BLaER1 (cell line): ENCODE measurements at regions not wholly inside any gene's neighbourhood (a gene's known extent, or its start where the extent isn't known, plus 50 kb on each side); places are given as distances from the start of the nearest gene placed in this dataset.

Experiments
- H3K27ac ChIP-seq: shearing (Covaris generic); formaldehyde crosslinking; 2 replicates; pipeline ENCODE4 v1.8.1; 2022
- H3K27me3 ChIP-seq: shearing (Covaris generic); formaldehyde crosslinking; 2 replicates; pipeline ENCODE4 v1.8.1; 2022
- H3K36me3 ChIP-seq: shearing (Covaris generic); formaldehyde crosslinking; 2 replicates; pipeline ENCODE4 v1.8.1; 2022
- H3K4me1 ChIP-seq: shearing (Covaris generic); formaldehyde crosslinking; 2 replicates; pipeline ENCODE4 v1.8.1; 2022
- H3K4me2 ChIP-seq: shearing (Covaris generic); formaldehyde crosslinking; 2 replicates; pipeline ENCODE4 v1.8.1; 2022
- H3K4me3 ChIP-seq: shearing (Covaris generic); formaldehyde crosslinking; 2 replicates; pipeline ENCODE4 v1.8.1; 2022
- H3K9ac ChIP-seq: shearing (Covaris generic); formaldehyde crosslinking; 2 replicates; pipeline ENCODE4 v1.8.1; 2022
- H3K9me3 ChIP-seq: shearing (Covaris generic); formaldehyde crosslinking; 2 replicates; pipeline ENCODE4 v1.8.1; 2022
- H4K20me1 ChIP-seq: shearing (Covaris generic); formaldehyde crosslinking; 2 replicates; pipeline ENCODE4 v1.8.1; 2022
- Cebpa-rat ChIP-seq: shearing (Covaris generic); IDR thresholded peaks from 2 replicates; pipeline ENCODE4 v1.8.1; 2022

GRCh38 chr3:190252080-190252479 is 70.2 kb downstream of the CLDN1 start:
- Histone ChIP-seq H3K4me1 (no peaks in the 10 kb centered on the region), H4K20me1 (no peaks in the 10 kb centered on the region), H3K9ac (no peak overlapping the region), H3K4me3 (no peak overlapping the region), H3K27me3 (no peaks in the 10 kb centered on the region), H3K4me2 (no peak overlapping the region), H3K36me3 (no peaks in the 10 kb centered on the region), H3K9me3 (peaks cover under 1% of the 10 kb centered on the region; the same call in 1 of the 2 replicates), H3K27ac (no peak overlapping the region)
- no peak for TF ChIP-seq Cebpa-rat

- peaks cover 27% of the 10 kb centered on the region for H3K9me3 ChIP-seq
- no peaks in the 10 kb centered on the region for H3K36me3 ChIP-seq
- H3K27ac ChIP-seq, result no peak overlapping the region
- H3K27me3 ChIP-seq, result no peaks in the 10 kb centered on the region
- no peaks in the 10 kb centered on the region for H4K20me1 ChIP-seq
- no peak for TF ChIP-seq Cebpa-rat
- no peak overlapping the region for H3K9ac ChIP-seq
- no peaks in the 10 kb centered on the region for H3K4me1 ChIP-seq
- no peak overlapping the region for H3K4me3 ChIP-seq
- no peak overlapping the region for H3K4me2 ChIP-seq
These were observed 72.8 kb downstream of the CLDN1 start for GRCh38 chr3:190249414-190249813.

GRCh38 chr3:190242147-190242546 is 80.1 kb downstream of the CLDN1 start:
- Histone ChIP-seq H3K27me3 (no peaks in the 10 kb centered on the region), H3K9me3 (peaks cover 51% of the 10 kb centered on the region), H3K9ac (no peak overlapping the region), H3K27ac (no peak overlapping the region), H3K36me3 (no peaks in the 10 kb centered on the region), H4K20me1 (no peaks in the 10 kb centered on the region), H3K4me3 (no peak overlapping the region), H3K4me2 (no peak overlapping the region), H3K4me1 (no peaks in the 10 kb centered on the region)
- TF ChIP-seq Cebpa-rat, result no peak

GRCh38 chr3:190239325-190239724 is 82.9 kb downstream of the CLDN1 start:
- no peaks in the 10 kb centered on the region for H4K20me1 ChIP-seq
- no peak overlapping the region for H3K4me2 ChIP-seq
- no peaks in the 10 kb centered on the region for H3K4me1 ChIP-seq
- no peaks in the 10 kb centered on the region for H3K36me3 ChIP-seq
- no peak overlapping the region for H3K4me3 ChIP-seq
- H3K9me3 ChIP-seq, result peaks cover 24% of the 10 kb centered on the region
- H3K9ac ChIP-seq, result no peak overlapping the region
- no peaks in the 10 kb centered on the region for H3K27me3 ChIP-seq
- TF ChIP-seq Cebpa-rat, result no peak
- no peak overlapping the region for H3K27ac ChIP-seq

- H3K27me3 ChIP-seq, result no peaks in the 10 kb centered on the region
- no peak for TF ChIP-seq Cebpa-rat
- no peak overlapping the region for H3K9ac ChIP-seq
- peaks cover 24% of the 10 kb centered on the region for H3K9me3 ChIP-seq
- no peaks in the 10 kb centered on the region for H3K4me1 ChIP-seq
- no peak overlapping the region for H3K4me3 ChIP-seq
- no peak overlapping the region for H3K4me2 ChIP-seq
- H3K36me3 ChIP-seq, result no peaks in the 10 kb centered on the region
- H4K20me1 ChIP-seq, result no peaks in the 10 kb centered on the region
- H3K27ac ChIP-seq, result no peak overlapping the region
These were observed 83.4 kb downstream of the CLDN1 start for GRCh38 chr3:190238871-190239270.

GRCh38 chr3:190234621-190235020 is 87.6 kb downstream of the CLDN1 start:
- no peak for TF ChIP-seq Cebpa-rat
- no peak overlapping the region for H3K27ac ChIP-seq
- H3K4me3 ChIP-seq, result no peak overlapping the region
- H3K4me2 ChIP-seq, result no peak overlapping the region
- H3K9me3 ChIP-seq, result peaks cover 4% of the 10 kb centered on the region; the same call in 1 of the 2 replicates
- no peaks in the 10 kb centered on the region for H4K20me1 ChIP-seq
- H3K27me3 ChIP-seq, result no peaks in the 10 kb centered on the region
- H3K9ac ChIP-seq, result no peak overlapping the region
- no peaks in the 10 kb centered on the region for H3K36me3 ChIP-seq
- no peaks in the 10 kb centered on the region for H3K4me1 ChIP-seq

- Histone ChIP-seq H3K36me3 (no peaks in the 10 kb centered on the region), H3K27me3 (no peaks in the 10 kb centered on the region), H3K27ac (no peak overlapping the region), H3K9ac (no peak overlapping the region), H4K20me1 (no peaks in the 10 kb centered on the region), H3K4me2 (no peak overlapping the region), H3K4me1 (no peaks in the 10 kb centered on the region), H3K9me3 (no peaks in the 10 kb centered on the region), H3K4me3 (no peak overlapping the region)
- no peak for TF ChIP-seq Cebpa-rat
These were observed 92.4 kb downstream of the CLDN1 start for GRCh38 chr3:190229632-190230424.

GRCh38 chr3:190227064-190227463 is 95.2 kb downstream of the CLDN1 start:
- no peak overlapping the region for H3K27ac ChIP-seq
- TF ChIP-seq Cebpa-rat, result no peak
- no peaks in the 10 kb centered on the region for H3K4me1 ChIP-seq
- H3K36me3 ChIP-seq, result no peaks in the 10 kb centered on the region
- no peaks in the 10 kb centered on the region for H4K20me1 ChIP-seq
- H3K4me3 ChIP-seq, result no peak overlapping the region
- H3K27me3 ChIP-seq, result no peaks in the 10 kb centered on the region
- no peak overlapping the region for H3K4me2 ChIP-seq
- no peaks in the 10 kb centered on the region for H3K9me3 ChIP-seq
- H3K9ac ChIP-seq, result no peak overlapping the region

GRCh38 chr3:190224863-190225692 is 97.2 kb downstream of the CLDN1 start:
- H3K4me1 ChIP-seq, result no peaks in the 10 kb centered on the region

GRCh38 chr3:190224456-190224855 is 97.8 kb downstream of the CLDN1 start:
- H3K27ac ChIP-seq, result no peak overlapping the region
- H3K4me3 ChIP-seq, result no peak overlapping the region
- TF ChIP-seq Cebpa-rat, result no peak
- H3K27me3 ChIP-seq, result no peaks in the 10 kb centered on the region
- no peaks in the 10 kb centered on the region for H4K20me1 ChIP-seq
- peaks cover 10% of the 10 kb centered on the region; the same call in 1 of the 2 replicates for H3K9me3 ChIP-seq
- H3K36me3 ChIP-seq, result no peaks in the 10 kb centered on the region
- H3K9ac ChIP-seq, result no peak overlapping the region
- no peaks in the 10 kb centered on the region for H3K4me1 ChIP-seq
- no peak overlapping the region for H3K4me2 ChIP-seq

More at GRCh38 chr3:190224863-190225692, 97.2 kb downstream of the CLDN1 start:
- no peak overlapping the region for H3K4me2 ChIP-seq
- H3K4me3 ChIP-seq, result no peak overlapping the region
- no peaks in the 10 kb centered on the region for H3K27me3 ChIP-seq
- no peak overlapping the region for H3K27ac ChIP-seq
- H4K20me1 ChIP-seq, result no peaks in the 10 kb centered on the region
- no peaks in the 10 kb centered on the region for H3K36me3 ChIP-seq
- no peak for TF ChIP-seq Cebpa-rat
- H3K9me3 ChIP-seq, result peaks cover 9% of the 10 kb centered on the region; the same call in 1 of the 2 replicates
- no peak overlapping the region for H3K9ac ChIP-seq
